HL-60 (cell line): ENCODE measurements at regions not wholly inside any gene's neighbourhood (a gene's known extent, or its start where the extent isn't known, plus 50 kb on each side); places are given as distances from the start of the nearest gene placed in this dataset.

ENCODE experiments used
- GABPA ChIP-seq: IDR thresholded peaks from 2 replicates; pipeline ENCODE4 v1.6.1; 2012; ENCODE audit warnings: low read depth
- POLR2AphosphoS5 ChIP-seq: IDR thresholded peaks from 2 replicates; pipeline ENCODE4 v1.6.1; 2012; ENCODE audit warnings: low read depth
- TF ChIP-seq, protein P1 (sequence below): IDR thresholded peaks from one replicate; pipeline ENCODE4 v1.5.1; 2011; ENCODE audit warnings: low read length, control low read depth, inconsistent platforms; ENCODE audit not compliant: insufficient read depth

DNA sequence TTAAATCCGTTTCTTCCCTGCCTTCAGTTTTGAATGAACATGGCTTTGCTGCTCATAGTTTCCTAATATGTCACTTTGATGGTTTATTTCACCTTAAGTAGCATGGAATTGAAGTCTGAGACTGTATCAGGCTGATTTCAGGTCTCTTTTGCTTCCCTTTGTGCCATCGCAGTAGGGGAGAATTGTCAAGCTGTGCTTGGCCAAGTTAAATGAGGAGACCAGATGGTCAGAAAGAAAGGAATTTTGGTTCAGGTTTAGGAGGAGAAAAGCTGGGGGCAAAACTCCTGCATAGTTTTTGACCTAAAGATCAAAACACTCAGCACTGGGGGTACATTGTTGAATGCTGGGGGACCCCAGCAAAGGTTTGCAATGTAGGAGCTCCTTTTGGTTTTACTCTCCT, 398.4 kb downstream of the NUAK1 start:
- TF ChIP-seq, protein P1, sequence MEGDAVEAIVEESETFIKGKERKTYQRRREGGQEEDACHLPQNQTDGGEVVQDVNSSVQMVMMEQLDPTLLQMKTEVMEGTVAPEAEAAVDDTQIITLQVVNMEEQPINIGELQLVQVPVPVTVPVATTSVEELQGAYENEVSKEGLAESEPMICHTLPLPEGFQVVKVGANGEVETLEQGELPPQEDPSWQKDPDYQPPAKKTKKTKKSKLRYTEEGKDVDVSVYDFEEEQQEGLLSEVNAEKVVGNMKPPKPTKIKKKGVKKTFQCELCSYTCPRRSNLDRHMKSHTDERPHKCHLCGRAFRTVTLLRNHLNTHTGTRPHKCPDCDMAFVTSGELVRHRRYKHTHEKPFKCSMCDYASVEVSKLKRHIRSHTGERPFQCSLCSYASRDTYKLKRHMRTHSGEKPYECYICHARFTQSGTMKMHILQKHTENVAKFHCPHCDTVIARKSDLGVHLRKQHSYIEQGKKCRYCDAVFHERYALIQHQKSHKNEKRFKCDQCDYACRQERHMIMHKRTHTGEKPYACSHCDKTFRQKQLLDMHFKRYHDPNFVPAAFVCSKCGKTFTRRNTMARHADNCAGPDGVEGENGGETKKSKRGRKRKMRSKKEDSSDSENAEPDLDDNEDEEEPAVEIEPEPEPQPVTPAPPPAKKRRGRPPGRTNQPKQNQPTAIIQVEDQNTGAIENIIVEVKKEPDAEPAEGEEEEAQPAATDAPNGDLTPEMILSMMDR, result no peak
- TF ChIP-seq POLR2AphosphoS5 (no peak), GABPA (no peak)
